GM23338 (cell line): ENCODE measurements at regions not wholly inside any gene's neighbourhood (a gene's known extent, or its start where the extent isn't known, plus 50 kb on each side); places are given as distances from the start of the nearest gene placed in this dataset.
A peak's percentile ranks its signal among the peaks of the same experiment; 100 is the strongest.

Experiments used
- ATAC-seq: fragments of 200-7000 bp; cut with Tn5 transposase; 3 replicates; pipeline ENCODE4 v1.9.1; 2020
- DNase-seq: peaks from one replicate; pipeline ENCODE4 v3.0.0-alpha.2; 2015; ENCODE audit warnings: low spot score
- H2AFZ ChIP-seq: fragments of 200-600 bp; sonication (generic); 2 replicates; pipeline ENCODE4 v1.8.0; 2016; ENCODE audit warnings: antibody characterized with exemption, mild to moderate bottlenecking, moderate library complexity
- H3F3A ChIP-seq: fragments of 200-600 bp; sonication (generic); replicated peaks from 2 replicates; pipeline ENCODE4 v1.8.0; 2017; ENCODE audit warnings: antibody characterized with exemption, mixed run types, low read depth
- H3K27ac ChIP-seq: fragments of 200-600 bp; sonication (generic); 2 replicates; pipeline ENCODE4 v1.6.1; 2016; ENCODE audit warnings: low read depth
- H3K27me3 ChIP-seq: fragments of 200-600 bp; sonication (generic); 2 replicates; pipeline ENCODE4 v1.8.0; 2016; ENCODE audit warnings: mild to moderate bottlenecking, mixed run types, moderate library complexity; ENCODE audit not compliant: insufficient read depth
- H3K36me3 ChIP-seq: fragments of 200-600 bp; sonication (generic); 2 replicates; pipeline ENCODE4 v1.8.0; 2016; ENCODE audit warnings: mild to moderate bottlenecking; ENCODE audit not compliant: insufficient read depth
- H3K4me1 ChIP-seq: fragments of 200-600 bp; sonication (generic); 2 replicates; pipeline ENCODE4 v1.8.0; 2016; ENCODE audit warnings: mild to moderate bottlenecking, moderate library complexity; ENCODE audit not compliant: insufficient read depth
- H3K4me2 ChIP-seq: fragments of 200-600 bp; sonication (generic); 2 replicates; pipeline ENCODE4 v1.7.1; 2017; ENCODE audit warnings: mixed run types
- H3K4me3 ChIP-seq: fragments of 200-600 bp; sonication (generic); 2 replicates; pipeline ENCODE4 v1.6.1; 2016; ENCODE audit warnings: mixed run types
- H3K79me2 ChIP-seq: fragments of 200-600 bp; sonication (generic); replicated peaks from 2 replicates; pipeline ENCODE4 v1.8.0; 2017; ENCODE audit warnings: mild to moderate bottlenecking; ENCODE audit not compliant: insufficient read depth
- H3K9me2 ChIP-seq: fragments of 200-600 bp; sonication (generic); 2 replicates; pipeline ENCODE4 v1.8.0; 2017; ENCODE audit not compliant: insufficient read depth
- H4K20me1 ChIP-seq: fragments of 200-600 bp; sonication (generic); replicated peaks from 2 replicates; pipeline ENCODE4 v1.8.0; 2017; ENCODE audit warnings: mild to moderate bottlenecking; ENCODE audit not compliant: insufficient read depth
- H3K27ac Mint-ChIP-seq: 2 replicates; pipeline ENCODE4 v1.8.0; 2020; ENCODE audit warnings: inconsistent platforms, mild to moderate bottlenecking, moderate library complexity, mixed read lengths
- H3K27me3 Mint-ChIP-seq: 3 replicates; pipeline ENCODE4 v1.8.0; 2022; ENCODE audit warnings: low read depth, mild to moderate bottlenecking, moderate library complexity, mixed read lengths, inconsistent platforms; ENCODE audit not compliant: insufficient read depth, poor library complexity
- H3K36me3 Mint-ChIP-seq: 3 replicates; pipeline ENCODE4 v1.8.0; 2021; ENCODE audit warnings: low read depth, mild to moderate bottlenecking, inconsistent platforms, moderate library complexity, mixed read lengths
- H3K4me1 Mint-ChIP-seq: 3 replicates; pipeline ENCODE4 v1.8.0; 2020; ENCODE audit warnings: mild to moderate bottlenecking, inconsistent platforms, mixed read lengths
- H3K4me3 Mint-ChIP-seq: 3 replicates; pipeline ENCODE4 v1.8.0; 2021; ENCODE audit warnings: moderate library complexity, mild to moderate bottlenecking, inconsistent platforms, mixed read lengths
- H3K9me3 Mint-ChIP-seq: 3 replicates; pipeline ENCODE4 v1.8.0; 2020; ENCODE audit warnings: moderate library complexity, mild to moderate bottlenecking, inconsistent platforms, mixed read lengths
- CREB1 ChIP-seq: fragments of 250-450 bp; sonication (Bioruptor Pico); IDR thresholded peaks from 2 replicates; pipeline ENCODE4 v1.5.0; 2020; ENCODE audit warnings: low read depth, mild to moderate bottlenecking, moderate library complexity
- EZH2 ChIP-seq: fragments of 200-600 bp; sonication (generic); IDR thresholded peaks from one replicate; pipeline ENCODE4 v1.8.0; 2017; ENCODE audit warnings: antibody characterized with exemption, mild to moderate bottlenecking, low read depth; ENCODE audit not compliant: unreplicated experiment
- EZH2phosphoT487 ChIP-seq: fragments of 200-600 bp; sonication (generic); IDR thresholded peaks from one replicate; pipeline ENCODE4 v1.8.1; 2018; ENCODE audit warnings: antibody characterized with exemption; ENCODE audit not compliant: unreplicated experiment
- JUNB ChIP-seq: IDR thresholded peaks from one replicate; pipeline ENCODE4 v1.6.1; 2016; ENCODE audit warnings: antibody characterized with exemption; ENCODE audit not compliant: unreplicated experiment
- NANOG ChIP-seq: IDR thresholded peaks from 2 replicates; pipeline ENCODE4 v1.6.1; 2016; ENCODE audit warnings: antibody characterized with exemption, borderline replicate concordance
- POLR2AphosphoS5 ChIP-seq: IDR thresholded peaks from 2 replicates; pipeline ENCODE4 v1.6.1; 2016; ENCODE audit warnings: antibody characterized with exemption, low read depth
- REST ChIP-seq: IDR thresholded peaks from one replicate; pipeline ENCODE4 v1.6.1; 2018; ENCODE audit warnings: antibody characterized with exemption; ENCODE audit not compliant: unreplicated experiment
- STAT1 ChIP-seq: IDR thresholded peaks from one replicate; pipeline ENCODE4 v1.6.1; 2016; ENCODE audit warnings: antibody characterized with exemption; ENCODE audit not compliant: unreplicated experiment
- ZNF114 ChIP-seq: fragments of 250-450 bp; sonication (Bioruptor Pico); IDR thresholded peaks from 2 replicates; pipeline ENCODE4 v1.5.0; 2020; ENCODE audit warnings: mild to moderate bottlenecking, moderate library complexity
- ZNF331 ChIP-seq: fragments of 250-450 bp; sonication (Bioruptor Pico); IDR thresholded peaks from 2 replicates; pipeline ENCODE4 v1.5.0; 2020; ENCODE audit warnings: low read depth, mild to moderate bottlenecking, moderate library complexity
- TF ChIP-seq, protein P1 (sequence below): IDR thresholded peaks from 2 replicates; pipeline ENCODE4 v1.6.1; 2016; ENCODE audit warnings: antibody characterized with exemption
- TF ChIP-seq, protein P2 (sequence below): fragments of 250-450 bp; sonication (Bioruptor Pico); IDR thresholded peaks from 2 replicates; pipeline ENCODE4 v1.5.0; 2020; ENCODE audit warnings: mild to moderate bottlenecking, moderate library complexity
- TF ChIP-seq, protein P3 (sequence below), 2 experiments: fragments of 200-600 bp in 1 of 2; sonication (generic) in 1 of 2; conservative IDR thresholded peaks; 2 replicates each; pipeline versions ENCODE4 v1.5.1 to v1.6.1; 2016 to 2017; ENCODE audit warnings: antibody characterized with exemption in 2 of 2, low read depth in 2 of 2, mild to moderate bottlenecking in 2 of 2, moderate library complexity in 1 of 2

- Mint-ChIP-seq H3K4me1 (peaks cover 10% of the 10 kb centered on the region), H3K4me3 (no peak overlapping the region), H3K9me3 (no peaks in the 10 kb centered on the region), H3K27ac (peak overlapping the region; percentile 66; the same call in 1 of the 2 replicates), H3K27me3 (no peaks in the 10 kb centered on the region), H3K36me3 (no peaks in the 10 kb centered on the region)
- H3K4me3 ChIP-seq: no peak overlapping the region
- no peaks in the 10 kb centered on the region for H3K27me3 ChIP-seq
- H3F3A ChIP-seq: no peaks in the 10 kb centered on the region
- H3K4me1 ChIP-seq: peaks cover 3% of the 10 kb centered on the region
- no peak overlapping the region for H3K27ac ChIP-seq
- no peaks in the 10 kb centered on the region for H3K9me2 ChIP-seq
- DNase-seq (no peak), ATAC-seq (no peak)
- H3K36me3 ChIP-seq: no peaks in the 10 kb centered on the region
- no peak overlapping the region for H2AFZ ChIP-seq
- no peaks in the 10 kb centered on the region for H3K79me2 ChIP-seq
- H4K20me1 ChIP-seq: no peaks in the 10 kb centered on the region
- H3K4me2 ChIP-seq: no peak overlapping the region
- TF ChIP-seq CREB1 (CRISPR knock-in tag): no peak
- TF ChIP-seq, protein P1, sequence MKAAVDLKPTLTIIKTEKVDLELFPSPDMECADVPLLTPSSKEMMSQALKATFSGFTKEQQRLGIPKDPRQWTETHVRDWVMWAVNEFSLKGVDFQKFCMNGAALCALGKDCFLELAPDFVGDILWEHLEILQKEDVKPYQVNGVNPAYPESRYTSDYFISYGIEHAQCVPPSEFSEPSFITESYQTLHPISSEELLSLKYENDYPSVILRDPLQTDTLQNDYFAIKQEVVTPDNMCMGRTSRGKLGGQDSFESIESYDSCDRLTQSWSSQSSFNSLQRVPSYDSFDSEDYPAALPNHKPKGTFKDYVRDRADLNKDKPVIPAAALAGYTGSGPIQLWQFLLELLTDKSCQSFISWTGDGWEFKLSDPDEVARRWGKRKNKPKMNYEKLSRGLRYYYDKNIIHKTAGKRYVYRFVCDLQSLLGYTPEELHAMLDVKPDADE: no peak
- no peak for TF ChIP-seq ZNF331 (CRISPR knock-in tag)
- TF ChIP-seq JUNB: no peak
- no peak for TF ChIP-seq EZH2
- no peak for TF ChIP-seq STAT1
- TF ChIP-seq, protein P2, sequence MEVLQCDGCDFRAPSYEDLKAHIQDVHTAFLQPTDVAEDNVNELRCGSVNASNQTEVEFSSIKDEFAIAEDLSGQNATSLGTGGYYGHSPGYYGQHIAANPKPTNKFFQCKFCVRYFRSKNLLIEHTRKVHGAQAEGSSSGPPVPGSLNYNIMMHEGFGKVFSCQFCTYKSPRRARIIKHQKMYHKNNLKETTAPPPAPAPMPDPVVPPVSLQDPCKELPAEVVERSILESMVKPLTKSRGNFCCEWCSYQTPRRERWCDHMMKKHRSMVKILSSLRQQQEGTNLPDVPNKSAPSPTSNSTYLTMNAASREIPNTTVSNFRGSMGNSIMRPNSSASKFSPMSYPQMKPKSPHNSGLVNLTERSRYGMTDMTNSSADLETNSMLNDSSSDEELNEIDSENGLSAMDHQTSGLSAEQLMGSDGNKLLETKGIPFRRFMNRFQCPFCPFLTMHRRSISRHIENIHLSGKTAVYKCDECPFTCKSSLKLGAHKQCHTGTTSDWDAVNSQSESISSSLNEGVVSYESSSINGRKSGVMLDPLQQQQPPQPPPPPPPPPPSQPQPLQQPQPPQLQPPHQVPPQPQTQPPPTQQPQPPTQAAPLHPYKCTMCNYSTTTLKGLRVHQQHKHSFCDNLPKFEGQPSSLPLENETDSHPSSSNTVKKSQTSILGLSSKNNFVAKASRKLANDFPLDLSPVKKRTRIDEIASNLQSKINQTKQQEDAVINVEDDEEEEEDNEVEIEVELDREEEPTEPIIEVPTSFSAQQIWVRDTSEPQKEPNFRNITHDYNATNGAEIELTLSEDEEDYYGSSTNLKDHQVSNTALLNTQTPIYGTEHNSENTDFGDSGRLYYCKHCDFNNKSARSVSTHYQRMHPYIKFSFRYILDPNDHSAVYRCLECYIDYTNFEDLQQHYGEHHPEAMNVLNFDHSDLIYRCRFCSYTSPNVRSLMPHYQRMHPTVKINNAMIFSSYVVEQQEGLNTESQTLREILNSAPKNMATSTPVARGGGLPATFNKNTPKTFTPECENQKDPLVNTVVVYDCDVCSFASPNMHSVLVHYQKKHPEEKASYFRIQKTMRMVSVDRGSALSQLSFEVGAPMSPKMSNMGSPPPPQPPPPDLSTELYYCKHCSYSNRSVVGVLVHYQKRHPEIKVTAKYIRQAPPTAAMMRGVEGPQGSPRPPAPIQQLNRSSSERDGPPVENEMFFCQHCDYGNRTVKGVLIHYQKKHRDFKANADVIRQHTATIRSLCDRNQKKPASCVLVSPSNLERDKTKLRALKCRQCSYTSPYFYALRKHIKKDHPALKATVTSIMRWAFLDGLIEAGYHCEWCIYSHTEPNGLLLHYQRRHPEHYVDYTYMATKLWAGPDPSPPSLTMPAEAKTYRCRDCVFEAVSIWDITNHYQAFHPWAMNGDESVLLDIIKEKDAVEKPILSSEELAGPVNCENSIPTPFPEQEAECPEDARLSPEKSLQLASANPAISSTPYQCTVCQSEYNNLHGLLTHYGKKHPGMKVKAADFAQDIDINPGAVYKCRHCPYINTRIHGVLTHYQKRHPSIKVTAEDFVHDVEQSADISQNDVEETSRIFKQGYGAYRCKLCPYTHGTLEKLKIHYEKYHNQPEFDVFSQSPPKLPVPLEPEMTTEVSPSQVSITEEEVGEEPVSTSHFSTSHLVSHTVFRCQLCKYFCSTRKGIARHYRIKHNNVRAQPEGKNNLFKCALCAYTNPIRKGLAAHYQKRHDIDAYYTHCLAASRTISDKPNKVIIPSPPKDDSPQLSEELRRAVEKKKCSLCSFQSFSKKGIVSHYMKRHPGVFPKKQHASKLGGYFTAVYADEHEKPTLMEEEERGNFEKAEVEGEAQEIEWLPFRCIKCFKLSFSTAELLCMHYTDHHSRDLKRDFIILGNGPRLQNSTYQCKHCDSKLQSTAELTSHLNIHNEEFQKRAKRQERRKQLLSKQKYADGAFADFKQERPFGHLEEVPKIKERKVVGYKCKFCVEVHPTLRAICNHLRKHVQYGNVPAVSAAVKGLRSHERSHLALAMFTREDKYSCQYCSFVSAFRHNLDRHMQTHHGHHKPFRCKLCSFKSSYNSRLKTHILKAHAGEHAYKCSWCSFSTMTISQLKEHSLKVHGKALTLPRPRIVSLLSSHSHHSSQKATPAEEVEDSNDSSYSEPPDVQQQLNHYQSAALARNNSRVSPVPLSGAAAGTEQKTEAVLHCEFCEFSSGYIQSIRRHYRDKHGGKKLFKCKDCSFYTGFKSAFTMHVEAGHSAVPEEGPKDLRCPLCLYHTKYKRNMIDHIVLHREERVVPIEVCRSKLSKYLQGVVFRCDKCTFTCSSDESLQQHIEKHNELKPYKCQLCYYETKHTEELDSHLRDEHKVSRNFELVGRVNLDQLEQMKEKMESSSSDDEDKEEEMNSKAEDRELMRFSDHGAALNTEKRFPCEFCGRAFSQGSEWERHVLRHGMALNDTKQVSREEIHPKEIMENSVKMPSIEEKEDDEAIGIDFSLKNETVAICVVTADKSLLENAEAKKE: no peak
- TF ChIP-seq REST: no peak
- TF ChIP-seq NANOG: no peak
- no peak for TF ChIP-seq EZH2phosphoT487
- no peak for TF ChIP-seq ZNF114 (CRISPR knock-in tag)
- TF ChIP-seq POLR2AphosphoS5: no peak
- TF ChIP-seq, protein P3, sequence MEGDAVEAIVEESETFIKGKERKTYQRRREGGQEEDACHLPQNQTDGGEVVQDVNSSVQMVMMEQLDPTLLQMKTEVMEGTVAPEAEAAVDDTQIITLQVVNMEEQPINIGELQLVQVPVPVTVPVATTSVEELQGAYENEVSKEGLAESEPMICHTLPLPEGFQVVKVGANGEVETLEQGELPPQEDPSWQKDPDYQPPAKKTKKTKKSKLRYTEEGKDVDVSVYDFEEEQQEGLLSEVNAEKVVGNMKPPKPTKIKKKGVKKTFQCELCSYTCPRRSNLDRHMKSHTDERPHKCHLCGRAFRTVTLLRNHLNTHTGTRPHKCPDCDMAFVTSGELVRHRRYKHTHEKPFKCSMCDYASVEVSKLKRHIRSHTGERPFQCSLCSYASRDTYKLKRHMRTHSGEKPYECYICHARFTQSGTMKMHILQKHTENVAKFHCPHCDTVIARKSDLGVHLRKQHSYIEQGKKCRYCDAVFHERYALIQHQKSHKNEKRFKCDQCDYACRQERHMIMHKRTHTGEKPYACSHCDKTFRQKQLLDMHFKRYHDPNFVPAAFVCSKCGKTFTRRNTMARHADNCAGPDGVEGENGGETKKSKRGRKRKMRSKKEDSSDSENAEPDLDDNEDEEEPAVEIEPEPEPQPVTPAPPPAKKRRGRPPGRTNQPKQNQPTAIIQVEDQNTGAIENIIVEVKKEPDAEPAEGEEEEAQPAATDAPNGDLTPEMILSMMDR (conservative IDR thresholded peaks at IDR 0.05; ENCODE audit: low read depth in 2 of 2): no peak
These were observed 411.4 kb upstream of the SOX5 start for GRCh38 chr12:24360907-24361306.
